H1 (cell line): ENCODE measurements at regions not wholly inside any gene's neighbourhood (a gene's known extent, or its start where the extent isn't known, plus 50 kb on each side); places are given as distances from the start of the nearest gene placed in this dataset.

ENCODE experiments used
- ASH2L ChIP-seq: fragments of 200-600, 300-600 bp; sonication (generic); IDR thresholded peaks from one replicate; pipeline ENCODE4 v1.7.1; 2017; ENCODE audit warnings: low read length
- CTBP2 ChIP-seq: IDR thresholded peaks from 2 replicates; pipeline ENCODE4 v1.7.0; 2011; ENCODE audit warnings: borderline replicate concordance, mild to moderate bottlenecking, moderate library complexity, mixed read lengths, low read length; ENCODE audit not compliant: insufficient read depth, insufficient read length
- EGR1 ChIP-seq: IDR thresholded peaks from 2 replicates; pipeline ENCODE4 v1.6.1; 2011; ENCODE audit warnings: low read depth, low read length, borderline replicate concordance
- GTF2F1 ChIP-seq: IDR thresholded peaks from 2 replicates; pipeline ENCODE4 v1.6.1; 2012; ENCODE audit warnings: low read depth, low read length, improper control_type of control experiment, borderline replicate concordance
- PHF8 ChIP-seq: fragments of 200-600 bp; sonication (generic); conservative IDR thresholded peaks from 2 replicates; pipeline ENCODE4 v1.7.1; 2012; ENCODE audit warnings: low read depth, mild to moderate bottlenecking, inconsistent platforms, low read length, moderate library complexity
- RBBP5 ChIP-seq: IDR thresholded peaks from 2 replicates; pipeline ENCODE4 v1.7.1; 2012; ENCODE audit warnings: low read depth, mild to moderate bottlenecking, inconsistent platforms, low read length, moderate library complexity, borderline replicate concordance
- RNF2 ChIP-seq: fragments of 200-900, 300-1000 bp; sonication (generic); IDR thresholded peaks from 2 replicates; pipeline ENCODE4 v1.7.1; 2016; ENCODE audit warnings: borderline replicate concordance, low read depth, mild to moderate bottlenecking, antibody characterized with exemption, low read length; ENCODE audit not compliant: poor library complexity, severe bottlenecking; ENCODE audit errors: missing control alignments
- SUZ12 ChIP-seq: fragments of 200-600 bp; sonication (generic); IDR thresholded peaks from 2 replicates; pipeline ENCODE4 v1.6.1; 2012; ENCODE audit warnings: mild to moderate bottlenecking, inconsistent platforms, low read length, moderate library complexity, mixed read lengths

GRCh38 chr21:35679076-35679475 lies 381.2 kb downstream of the SETD4 start (continued):
- no peak for TF ChIP-seq RNF2
- no peak for TF ChIP-seq PHF8
- TF ChIP-seq RBBP5, result no peak
- no peak for TF ChIP-seq GTF2F1
- TF ChIP-seq SUZ12, result no peak
- TF ChIP-seq EGR1, result no peak
- no peak for TF ChIP-seq CTBP2
- no peak for TF ChIP-seq ASH2L
